ENCODE measurements at regions not wholly inside any gene's neighbourhood (a gene's known extent, or its start where the extent isn't known, plus 50 kb on each side); places are given as distances from the start of the nearest gene placed in this dataset.
"Not testable (repeated sequence)": the region's sequence is repeated elsewhere in the genome, so short reads cannot be mapped to it uniquely, and the experiment has no call there.

GRCh38 chr13:43946281-43946680, 66.6 kb downstream of the LACC1 start:
- DNase-seq: no peak

- DNase-seq: no peak
These were observed 68.3 kb downstream of the LACC1 start for GRCh38 chr13:43947897-43948458.

GRCh38 chr13:43953370-43953769, 73.7 kb downstream of the LACC1 start:
- DNase-seq: no peak

- not testable (repeated sequence) for DNase-seq
These were observed 77.3 kb downstream of the LACC1 start for GRCh38 chr13:43956975-43957374.

- no peak for DNase-seq
These were observed 79.6 kb downstream of the LACC1 start for GRCh38 chr13:43959291-43959690.

GRCh38 chr13:43961909-43962308, 82.2 kb downstream of the LACC1 start:
- DNase-seq: no peak

- DNase-seq: no peak
These were observed 84.0 kb downstream of the LACC1 start for GRCh38 chr13:43963726-43964125.

GRCh38 chr13:43964698-43965458, 85.2 kb downstream of the LACC1 start:
- no peak for DNase-seq

- DNase-seq: no peak
These were observed 85.7 kb downstream of the LACC1 start for GRCh38 chr13:43965459-43965845.

- DNase-seq: not testable (repeated sequence)
These were observed 88.7 kb downstream of the LACC1 start for GRCh38 chr13:43968251-43968942.

- DNase-seq: not testable (repeated sequence)
These were observed 89.4 kb downstream of the LACC1 start for GRCh38 chr13:43968943-43969690.

- DNase-seq: not testable (repeated sequence)
These were observed 90.2 kb downstream of the LACC1 start for GRCh38 chr13:43969919-43970318.

- not testable (repeated sequence) for DNase-seq
These were observed 91.0 kb downstream of the LACC1 start for GRCh38 chr13:43970520-43971242.

GRCh38 chr13:43971324-43971723, 91.6 kb downstream of the LACC1 start:
- DNase-seq: not testable (repeated sequence)

- no peak for DNase-seq
These were observed 98.2 kb downstream of the LACC1 start for GRCh38 chr13:43977911-43978310.

- no peak for DNase-seq
These were observed 99.0 kb downstream of the LACC1 start for GRCh38 chr13:43978688-43979087.

- DNase-seq: no peak
These were observed 99.8 kb downstream of the LACC1 start for GRCh38 chr13:43979492-43979891.

GRCh38 chr13:43980587-43980986, 100.9 kb downstream of the LACC1 start:
- DNase-seq: no peak

- no peak for DNase-seq
These were observed 101.4 kb downstream of the LACC1 start for GRCh38 chr13:43981091-43981490.

- no peak for DNase-seq
These were observed 102.0 kb downstream of the LACC1 start for GRCh38 chr13:43981512-43982301.

- DNase-seq: no peak
These were observed 103.7 kb downstream of the LACC1 start for GRCh38 chr13:43983373-43983772.

GRCh38 chr13:43984292-43984691, 104.6 kb downstream of the LACC1 start:
- DNase-seq: no peak

Measured in activated effector memory CD4-positive, alpha-beta T cell treated with anti-CD3 and anti-CD28 coated beads, Interleukin-2, amount 50 U/mL, for 16 hours (primary cell).